Coronary artery (tissue), 2 donors: ENCODE measurements at regions not wholly inside any gene's neighbourhood (a gene's known extent, or its start where the extent isn't known, plus 50 kb on each side); places are given as distances from the start of the nearest gene placed in this dataset.

ENCODE experiments used
- DNase-seq: peaks from one replicate; pipeline ENCODE4 v3.0.0-alpha.2; 2017; ENCODE audit warnings: low spot score
- H3K27ac ChIP-seq, 2 donors: fragments of 200-600 bp; sonication (generic); one replicate each; pipeline ENCODE4 v1.5.1; 2016 to 2019
- H3K4me3 ChIP-seq: fragments of 200-600 bp; sonication (generic); 2 replicates; pipeline ENCODE4 v1.5.1; 2016; ENCODE audit warnings: mild to moderate bottlenecking, moderate library complexity
- TF ChIP-seq, protein P1 (sequence below): fragments of 200-600 bp; sonication (generic); IDR thresholded peaks from one replicate; pipeline ENCODE4 v1.5.1; 2019; ENCODE audit warnings: antibody characterized with exemption

DNA sequence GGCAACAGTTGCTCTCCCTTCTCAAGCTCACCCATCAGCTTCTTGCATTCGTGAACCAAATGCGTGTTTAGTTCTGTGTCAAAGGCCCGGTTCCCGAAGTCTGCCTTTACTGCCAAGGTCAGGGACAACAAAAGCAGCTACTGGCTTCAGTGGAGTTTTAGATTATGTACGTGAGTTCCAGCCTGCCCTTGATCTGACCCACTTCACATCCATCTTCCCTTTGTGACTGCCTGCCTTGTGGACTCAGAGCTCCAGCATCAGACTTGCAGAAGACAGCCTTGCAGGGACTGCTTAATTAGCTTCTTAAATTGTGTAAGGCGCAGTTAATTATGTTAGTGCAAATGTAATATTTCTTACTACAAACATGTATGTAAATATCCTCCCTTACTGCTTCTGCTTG lies 774.7 kb upstream of the EDIL3 start:
- H3K27ac ChIP-seq = no peak overlapping the region
- TF ChIP-seq, protein P1, sequence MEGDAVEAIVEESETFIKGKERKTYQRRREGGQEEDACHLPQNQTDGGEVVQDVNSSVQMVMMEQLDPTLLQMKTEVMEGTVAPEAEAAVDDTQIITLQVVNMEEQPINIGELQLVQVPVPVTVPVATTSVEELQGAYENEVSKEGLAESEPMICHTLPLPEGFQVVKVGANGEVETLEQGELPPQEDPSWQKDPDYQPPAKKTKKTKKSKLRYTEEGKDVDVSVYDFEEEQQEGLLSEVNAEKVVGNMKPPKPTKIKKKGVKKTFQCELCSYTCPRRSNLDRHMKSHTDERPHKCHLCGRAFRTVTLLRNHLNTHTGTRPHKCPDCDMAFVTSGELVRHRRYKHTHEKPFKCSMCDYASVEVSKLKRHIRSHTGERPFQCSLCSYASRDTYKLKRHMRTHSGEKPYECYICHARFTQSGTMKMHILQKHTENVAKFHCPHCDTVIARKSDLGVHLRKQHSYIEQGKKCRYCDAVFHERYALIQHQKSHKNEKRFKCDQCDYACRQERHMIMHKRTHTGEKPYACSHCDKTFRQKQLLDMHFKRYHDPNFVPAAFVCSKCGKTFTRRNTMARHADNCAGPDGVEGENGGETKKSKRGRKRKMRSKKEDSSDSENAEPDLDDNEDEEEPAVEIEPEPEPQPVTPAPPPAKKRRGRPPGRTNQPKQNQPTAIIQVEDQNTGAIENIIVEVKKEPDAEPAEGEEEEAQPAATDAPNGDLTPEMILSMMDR = no peak
- H3K4me3 ChIP-seq = no peak overlapping the region
- no peak for DNase-seq

DNA sequence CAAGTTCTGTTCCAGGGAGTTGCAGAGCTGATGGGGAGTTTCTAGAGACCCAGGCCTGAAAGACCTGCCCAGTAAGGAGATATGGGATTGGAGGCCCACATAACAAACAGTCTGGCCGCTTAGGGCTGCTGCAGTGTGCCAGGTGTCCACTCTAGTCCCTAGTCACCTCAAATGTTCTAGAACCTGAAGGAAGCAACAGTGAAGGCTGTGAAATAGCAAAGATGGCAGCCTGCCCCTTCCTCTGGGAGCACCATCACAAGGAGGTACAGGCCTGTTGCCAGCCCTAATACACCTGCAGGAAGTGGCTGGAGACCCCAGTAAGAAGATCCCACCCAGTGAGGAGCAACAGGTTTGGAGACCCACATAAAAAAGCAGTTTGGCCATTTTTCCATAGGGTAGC lies 783.8 kb upstream of the EDIL3 start:
- H3K27ac ChIP-seq = no peak overlapping the region
- TF ChIP-seq, protein P1 = no peak
- DNase-seq = no peak
- H3K4me3 ChIP-seq = no peak overlapping the region

DNA sequence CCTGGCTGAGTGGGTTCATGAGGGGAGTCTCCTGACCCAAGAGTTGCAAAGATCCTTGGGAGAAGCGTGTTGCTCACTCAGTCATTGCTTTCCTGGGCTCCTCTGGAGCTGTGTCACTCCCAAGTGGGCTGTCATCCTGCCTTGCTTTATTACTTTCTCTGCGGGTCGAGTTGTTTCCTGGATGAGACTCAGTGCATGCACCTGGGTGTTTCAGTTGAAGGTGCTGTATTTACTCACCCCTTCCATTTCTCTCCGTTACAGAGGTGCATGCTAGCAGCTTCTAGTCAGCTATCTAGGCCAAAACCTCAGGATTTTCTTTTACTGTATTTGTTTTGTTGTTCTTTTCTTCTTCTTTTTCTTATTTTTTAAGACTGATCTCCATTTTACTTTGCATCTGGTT lies 785.5 kb upstream of the EDIL3 start:
- Histone ChIP-seq H3K4me3 (no peak overlapping the region), H3K27ac (no peak overlapping the region)
- DNase-seq = no peak
- TF ChIP-seq, protein P1 = no peak

DNA sequence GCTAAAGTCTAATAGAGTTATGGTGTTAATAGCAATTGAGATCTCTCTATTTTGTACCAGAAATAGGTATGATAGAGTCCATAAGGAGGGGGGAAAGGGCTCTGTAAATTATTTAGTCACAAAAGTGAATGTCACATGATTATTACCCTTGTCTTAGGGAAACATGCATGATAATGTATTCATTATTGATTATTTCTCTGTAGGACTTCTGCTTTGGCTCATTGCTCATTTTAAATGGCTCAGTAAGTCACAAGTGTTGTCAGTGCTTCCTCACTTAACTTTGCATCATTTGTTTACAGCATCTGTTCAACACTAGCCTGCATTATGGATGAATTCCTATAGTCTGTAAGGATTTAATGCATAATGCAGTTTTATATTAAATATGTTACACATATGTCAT lies 788.8 kb upstream of the EDIL3 start:
- TF ChIP-seq, protein P1 = no peak
- no peak for DNase-seq
- H3K27ac ChIP-seq = no peak overlapping the region
- no peak overlapping the region for H3K4me3 ChIP-seq

DNA sequence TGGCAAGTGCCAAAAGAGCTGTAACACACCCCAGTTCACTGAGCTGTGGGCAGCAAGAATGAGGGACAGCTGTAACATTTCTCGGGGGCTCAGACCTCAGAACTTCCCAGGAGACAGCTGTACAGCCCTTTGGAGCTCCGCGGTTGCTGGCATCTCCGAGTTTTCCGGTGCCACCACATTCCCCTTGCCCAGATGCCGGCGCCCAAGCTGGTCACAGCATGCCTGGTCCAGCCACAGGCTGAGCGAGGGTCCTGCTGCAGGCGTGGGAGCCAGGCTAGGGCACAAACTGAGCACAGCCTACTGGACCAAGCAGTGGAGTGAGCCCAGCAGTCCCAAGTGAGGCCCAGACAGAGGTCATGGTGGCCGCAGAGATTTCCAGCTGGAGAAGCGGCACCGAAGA lies 797.7 kb upstream of the EDIL3 start:
- TF ChIP-seq, protein P1 = no peak
- no peak overlapping the region for H3K4me3 ChIP-seq
- H3K27ac ChIP-seq = no peak overlapping the region
- no peak for DNase-seq

DNA sequence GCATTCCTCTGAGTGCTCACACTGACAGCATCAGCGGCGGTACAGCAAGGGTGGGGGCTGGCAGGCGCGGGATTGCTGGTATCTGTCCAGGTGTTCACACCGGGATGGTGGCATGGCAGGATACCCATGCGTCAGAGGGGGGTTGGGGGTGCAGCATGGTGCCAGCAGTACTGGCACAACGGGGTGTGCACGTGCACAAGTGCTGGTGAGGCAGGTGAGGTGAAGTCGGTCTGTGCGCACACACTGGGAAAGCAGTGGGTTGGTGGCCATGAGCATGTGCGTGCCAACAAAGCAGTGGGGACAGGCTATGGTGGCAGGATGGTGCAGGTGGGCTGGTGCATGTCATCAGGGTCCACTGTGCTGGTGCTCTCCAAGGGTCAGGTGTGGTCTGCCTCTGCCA lies 819.6 kb upstream of the EDIL3 start:
- Histone ChIP-seq H3K4me3 (no peak overlapping the region), H3K27ac (no peak overlapping the region)
- DNase-seq = no peak
- TF ChIP-seq, protein P1 = no peak

DNA sequence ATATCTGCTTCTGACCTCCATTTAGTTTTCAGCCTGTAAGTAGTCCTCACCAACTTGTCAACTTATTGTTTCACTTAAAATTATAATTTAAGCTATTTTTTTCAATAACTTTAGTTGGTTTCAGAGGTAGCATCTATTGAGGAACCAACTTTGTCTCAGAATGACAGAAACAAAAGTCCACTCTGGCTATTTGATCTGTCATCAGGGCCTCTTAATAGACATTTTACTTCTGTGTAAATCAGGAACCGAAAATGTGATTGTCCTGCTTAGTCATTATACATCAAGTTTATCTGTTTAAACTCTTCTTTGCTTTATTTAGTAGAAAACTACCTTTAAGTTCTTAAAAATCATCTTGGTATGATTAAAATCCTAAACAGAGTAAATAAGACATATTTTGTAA lies 820.8 kb upstream of the EDIL3 start:
- Histone ChIP-seq H3K27ac (no peak overlapping the region), H3K4me3 (no peak overlapping the region)
- DNase-seq = no peak
- TF ChIP-seq, protein P1 = no peak
